ENCODE measurements at regions not wholly inside any gene's neighbourhood (a gene's known extent, or its start where the extent isn't known, plus 50 kb on each side); places are given as distances from the start of the nearest gene placed in this dataset.

DNA sequence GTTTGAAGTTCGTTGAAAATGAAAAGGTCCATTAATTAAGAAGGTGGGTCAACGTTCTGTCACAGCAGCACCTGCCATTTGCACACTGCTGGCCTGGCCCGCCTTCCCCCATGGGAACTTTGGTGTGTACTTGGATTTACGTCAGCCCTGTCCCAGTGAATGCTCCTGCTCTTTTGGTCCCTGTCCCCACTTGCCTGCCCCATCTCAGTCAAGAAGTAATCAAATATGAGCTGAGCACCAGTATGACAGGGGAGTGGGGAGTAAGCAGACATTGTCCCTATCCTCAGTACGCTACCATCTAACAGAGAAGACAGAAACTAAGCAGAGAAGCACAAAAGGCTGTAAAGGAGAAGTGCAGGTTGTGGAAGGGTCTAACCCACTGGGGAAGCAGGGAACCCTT, 65.1 kb downstream of the SLC4A3 start:
- H3K9me3 ChIP-seq = no peaks in the 10 kb centered on the region
- H3K4me1 ChIP-seq = no peaks in the 10 kb centered on the region
- TF ChIP-seq EP300 (IDR thresholded peaks at IDR 0.05; ENCODE audit: low read depth) (no peak), POLR2A (IDR thresholded peaks at IDR 0.05) (no peak), POLR2AphosphoS5 (IDR thresholded peaks at IDR 0.05) (no peak)
- TF ChIP-seq, protein P1, sequence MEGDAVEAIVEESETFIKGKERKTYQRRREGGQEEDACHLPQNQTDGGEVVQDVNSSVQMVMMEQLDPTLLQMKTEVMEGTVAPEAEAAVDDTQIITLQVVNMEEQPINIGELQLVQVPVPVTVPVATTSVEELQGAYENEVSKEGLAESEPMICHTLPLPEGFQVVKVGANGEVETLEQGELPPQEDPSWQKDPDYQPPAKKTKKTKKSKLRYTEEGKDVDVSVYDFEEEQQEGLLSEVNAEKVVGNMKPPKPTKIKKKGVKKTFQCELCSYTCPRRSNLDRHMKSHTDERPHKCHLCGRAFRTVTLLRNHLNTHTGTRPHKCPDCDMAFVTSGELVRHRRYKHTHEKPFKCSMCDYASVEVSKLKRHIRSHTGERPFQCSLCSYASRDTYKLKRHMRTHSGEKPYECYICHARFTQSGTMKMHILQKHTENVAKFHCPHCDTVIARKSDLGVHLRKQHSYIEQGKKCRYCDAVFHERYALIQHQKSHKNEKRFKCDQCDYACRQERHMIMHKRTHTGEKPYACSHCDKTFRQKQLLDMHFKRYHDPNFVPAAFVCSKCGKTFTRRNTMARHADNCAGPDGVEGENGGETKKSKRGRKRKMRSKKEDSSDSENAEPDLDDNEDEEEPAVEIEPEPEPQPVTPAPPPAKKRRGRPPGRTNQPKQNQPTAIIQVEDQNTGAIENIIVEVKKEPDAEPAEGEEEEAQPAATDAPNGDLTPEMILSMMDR (IDR thresholded peaks at IDR 0.05) = no peak
- H3K36me3 ChIP-seq = no peaks in the 10 kb centered on the region
- H3K4me3 ChIP-seq = no peak overlapping the region
- peaks cover 44% of the 10 kb centered on the region for H3K27me3 ChIP-seq
- DNase-seq = no peak
- no peak overlapping the region for H3K27ac ChIP-seq
- WGBS, 2 donors (ENCODE audit: low coverage in 1 of 2) = 69 to 79% methylated on average over 2 to 5 of the region's 5 CpGs
- in situ Hi-C loops (cut with MboI; ENCODE audit: low pct_ligation_motif_present in 1 of 4, low pct_unique_long_range_greater_than_20kb in 1 of 4, low sequenced_read_pairs in 3 of 4) = no loop called here
- intact Hi-C loops (cut with DNase I; ENCODE audit: low total_unique reads) = no loop called here

DNA sequence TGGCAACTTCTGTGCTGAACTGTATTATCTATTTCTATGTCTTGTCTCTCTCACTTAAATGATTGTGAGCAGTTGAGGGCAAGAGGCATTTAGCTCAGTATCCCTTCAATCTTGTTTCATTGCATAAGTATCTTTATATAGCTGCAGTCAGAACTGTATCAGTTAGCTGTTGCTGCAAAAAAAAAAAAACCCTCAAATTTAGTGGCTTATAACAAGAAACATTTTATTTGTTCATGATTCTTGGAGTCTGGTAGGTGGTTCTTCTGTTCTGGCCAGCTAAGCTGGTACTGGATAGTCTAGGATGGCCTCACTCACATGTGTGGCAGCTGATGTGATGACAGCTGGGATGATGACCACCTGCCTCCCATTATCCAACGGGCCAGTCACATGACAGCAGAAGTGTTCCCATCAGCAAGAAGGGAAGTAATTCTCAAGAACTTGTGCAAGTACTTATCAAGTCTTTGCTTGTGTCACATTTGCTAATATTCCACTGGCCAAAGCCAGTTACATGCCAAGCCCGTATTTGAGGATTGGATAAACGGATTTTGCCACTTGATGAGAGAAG, 67.8 kb downstream of the SLC4A3 start:
- Histone ChIP-seq H3K4me1 (no peaks in the 10 kb centered on the region), H3K4me3 (no peak overlapping the region), H3K27ac (no peak overlapping the region), H3K27me3 (peaks cover 43% of the 10 kb centered on the region), H3K9me3 (no peaks in the 10 kb centered on the region), H3K36me3 (no peaks in the 10 kb centered on the region)
- TF ChIP-seq, protein P1 (IDR thresholded peaks at IDR 0.05) = no peak
- TF ChIP-seq POLR2A (IDR thresholded peaks at IDR 0.05) (no peak), POLR2AphosphoS5 (IDR thresholded peaks at IDR 0.05) (no peak), EP300 (IDR thresholded peaks at IDR 0.05; ENCODE audit: low read depth) (no peak)
- 37 to 51% methylated on average over 3 of the region's 3 CpGs for WGBS, 2 donors (ENCODE audit: low coverage in 1 of 2)
- intact Hi-C loops (cut with DNase I; ENCODE audit: low total_unique reads) (no loop called here), in situ Hi-C loops (cut with MboI; ENCODE audit: low pct_ligation_motif_present in 1 of 4, low pct_unique_long_range_greater_than_20kb in 1 of 4, low sequenced_read_pairs in 3 of 4) (no loop called here)
- DNase-seq = no peak

DNA sequence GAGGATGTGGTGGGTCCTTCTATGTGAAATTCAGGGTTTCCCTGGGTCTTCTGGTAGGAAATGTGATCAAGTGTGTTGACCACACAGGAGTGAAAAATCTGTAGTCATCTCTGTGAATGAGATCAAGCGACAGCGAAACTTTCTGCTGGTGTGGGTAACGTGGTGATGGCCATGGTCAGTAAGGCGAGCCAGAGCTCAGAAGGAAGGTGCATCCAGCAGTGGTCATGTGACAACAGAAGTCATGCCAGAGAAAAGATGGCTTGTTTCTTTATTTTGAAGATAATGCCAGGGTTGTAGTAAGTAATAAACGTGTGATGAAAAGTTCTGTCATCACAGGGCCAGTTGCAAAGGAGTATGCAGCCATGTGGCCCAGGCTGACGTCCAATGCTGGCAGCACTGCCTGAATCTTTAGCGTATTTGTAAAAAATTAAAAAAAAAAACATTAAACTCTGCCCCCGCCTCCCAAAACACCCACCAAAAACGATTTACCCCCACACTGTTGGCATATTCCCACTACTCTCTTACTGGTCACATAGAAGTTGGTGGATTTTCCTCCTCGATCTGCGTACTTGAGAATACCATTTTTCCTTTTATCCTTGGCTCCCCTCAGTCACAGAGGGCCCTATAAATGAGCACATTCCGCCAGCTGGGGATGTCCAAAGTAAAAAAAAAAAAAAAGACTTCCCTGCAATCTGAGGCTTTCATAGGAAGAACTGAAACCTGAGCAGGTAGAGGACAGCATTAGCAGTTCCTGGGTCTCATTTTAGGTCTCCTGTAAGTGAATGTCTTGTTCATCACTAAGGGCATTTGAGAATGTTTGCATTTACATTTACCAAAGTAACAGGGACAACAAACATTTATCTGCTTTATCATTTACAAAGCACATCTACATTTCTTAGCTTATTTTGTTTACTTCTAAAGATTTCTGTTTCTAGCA, 70.6 kb downstream of the SLC4A3 start:
- Histone ChIP-seq H3K4me1 (peaks cover 0 to 15% (median 0%) of the 10 kb centered on the region in 4 donors), H3K4me3 (no peak overlapping the region), H3K9me3 (no peaks in the 10 kb centered on the region), H3K36me3 (no peaks in the 10 kb centered on the region), H3K27ac (no peak overlapping the region), H3K27me3 (peaks cover 30% of the 10 kb centered on the region)
- intact Hi-C loops (cut with DNase I; ENCODE audit: low total_unique reads) (no loop called here), in situ Hi-C loops (cut with MboI; ENCODE audit: low pct_ligation_motif_present in 1 of 4, low pct_unique_long_range_greater_than_20kb in 1 of 4, low sequenced_read_pairs in 3 of 4) (no loop called here)
- TF ChIP-seq EP300 (IDR thresholded peaks at IDR 0.05; ENCODE audit: low read depth) (no peak), POLR2A (IDR thresholded peaks at IDR 0.05) (no peak), POLR2AphosphoS5 (IDR thresholded peaks at IDR 0.05) (no peak)
- TF ChIP-seq, protein P1 (IDR thresholded peaks at IDR 0.05) = no peak
- WGBS, 2 donors (ENCODE audit: low coverage in 1 of 2) = 70 to 73% methylated on average over 8 to 12 of the region's 12 CpGs
- no peak for DNase-seq

DNA sequence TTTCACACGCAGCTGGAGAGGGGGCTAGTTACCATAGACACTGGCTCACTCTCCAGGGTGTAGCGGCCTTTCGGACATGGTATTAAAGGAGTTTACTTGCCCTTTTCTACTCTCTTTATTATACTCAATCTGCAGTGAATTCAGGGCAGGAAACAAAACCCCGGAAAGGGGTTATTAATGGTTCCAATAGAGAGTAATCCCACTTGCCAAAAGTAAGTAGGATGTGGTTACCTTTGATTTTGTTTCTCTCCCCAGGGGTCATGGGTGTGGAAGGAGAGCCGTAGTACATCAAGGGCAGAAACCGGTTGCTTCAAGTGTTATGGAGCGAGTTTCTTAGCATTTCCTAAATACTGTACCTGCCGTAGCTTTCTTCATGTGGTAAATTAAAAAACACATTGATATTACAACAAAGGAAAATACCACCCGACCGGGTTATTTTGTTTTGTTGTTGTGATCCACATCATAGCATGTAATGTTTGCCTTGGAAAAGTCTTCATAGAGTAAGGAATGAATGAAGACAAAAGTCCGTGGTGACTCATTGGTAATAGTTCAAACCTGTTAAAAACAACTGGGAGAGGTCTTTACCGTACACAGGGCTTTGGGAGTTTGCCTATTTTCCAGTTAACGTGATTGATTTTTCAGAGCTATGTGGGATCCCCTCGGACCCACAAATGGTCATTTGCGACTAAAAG, 71.5 kb downstream of the SLC4A3 start:
- Histone ChIP-seq H3K4me3 (no peak overlapping the region), H3K27me3 (peaks cover 23% of the 10 kb centered on the region), H3K4me1 (peaks cover 0 to 15% (median 0%) of the 10 kb centered on the region in 4 donors), H3K36me3 (no peaks in the 10 kb centered on the region), H3K9me3 (no peaks in the 10 kb centered on the region), H3K27ac (no peak overlapping the region)
- WGBS, 2 donors (ENCODE audit: low coverage in 1 of 2) = 70 to 72% methylated on average over 13 to 15 of the region's 15 CpGs
- no peak for TF ChIP-seq EP300 (IDR thresholded peaks at IDR 0.05; ENCODE audit: low read depth)
- no peak for TF ChIP-seq POLR2AphosphoS5 (IDR thresholded peaks at IDR 0.05)
- TF ChIP-seq, protein P1 (IDR thresholded peaks at IDR 0.05) = no peak
- TF ChIP-seq POLR2A (IDR thresholded peaks at IDR 0.05) = no peak
- in situ Hi-C loops (cut with MboI; ENCODE audit: low pct_ligation_motif_present in 1 of 4, low pct_unique_long_range_greater_than_20kb in 1 of 4, low sequenced_read_pairs in 3 of 4) = no loop called here
- intact Hi-C loops (cut with DNase I; ENCODE audit: low total_unique reads) = no loop called here
- no peak for DNase-seq

All from transverse colon (tissue), 4 donors.